GM10248 (cell line): ENCODE measurements at regions not wholly inside any gene's neighbourhood (a gene's known extent, or its start where the extent isn't known, plus 50 kb on each side); places are given as distances from the start of the nearest gene placed in this dataset.

ENCODE experiments used
- CTCF ChIA-PET: fragments of 300-600 bp; sonication (Branson Sonifier 250); formaldehyde crosslinking; extraction: SDS; loops from one replicate; lab custom pipeline; 2021; ENCODE audit warnings: antibody characterized with exemption; lab: Yijun Ruan, JAX
- POLR2A ChIA-PET: fragments of 350-650 bp; sonication (Branson Sonifier 250); formaldehyde crosslinking; extraction: SDS; loops from one replicate; lab custom pipeline; 2020; ENCODE audit warnings: antibody characterized with exemption; lab: Yijun Ruan, JAX
- DNase-seq: peaks from one replicate; pipeline ENCODE4 v3.0.0; 2012; ENCODE audit errors: extremely low spot score
- CTCF ChIP-seq: IDR thresholded peaks from 2 replicates; pipeline ENCODE4 v1.5.1; 2012; ENCODE audit warnings: mild to moderate bottlenecking, low read depth; ENCODE audit errors: extremely low read depth, missing control alignments, control extremely low read depth

- ChIA-PET CTCF (interaction anchor here (0.7 to 2.0 kb wide), 31 partner anchors 10 to 702 kb away, joined by 3 to 42 read pairs (median 4); no protein-coding TSS in a partner anchor), POLR2A (no interaction called here)
- peak; percentile 57 for DNase-seq
- peak; percentile 83 for TF ChIP-seq CTCF
Observed at GRCh38 chr1:208652296-208653160, 408.3 kb upstream of the PLXNA2 start.

GRCh38 chr1:208653426-208653825 lies 409.2 kb upstream of the PLXNA2 start:
- POLR2A ChIA-PET = no interaction called here
- TF ChIP-seq CTCF = no peak
- CTCF ChIA-PET = interaction anchor here (0.8 to 2.9 kb wide), 15 partner anchors 9 to 596 kb away, joined by 3 to 42 read pairs (median 7); no protein-coding TSS in a partner anchor
- DNase-seq = no peak

GRCh38 chr1:208654241-208654640 lies 410.1 kb upstream of the PLXNA2 start:
- DNase-seq = no peak
- POLR2A ChIA-PET = no interaction called here
- CTCF ChIA-PET = interaction anchor here (2.4 to 2.9 kb wide), 2 partner anchors 554 to 595 kb away, joined by 11 to 21 read pairs; no protein-coding TSS in a partner anchor
- peak; percentile 29 for TF ChIP-seq CTCF

GRCh38 chr1:208665936-208666335 lies 421.8 kb upstream of the PLXNA2 start:
- DNase-seq = no peak
- POLR2A ChIA-PET = no interaction called here
- CTCF ChIA-PET = interaction anchor here (0.8 to 1.7 kb wide), 4 partner anchors 14 to 583 kb away, joined by 3 to 4 read pairs (median 3); no protein-coding TSS in a partner anchor
- no peak for TF ChIP-seq CTCF

- POLR2A ChIA-PET = no interaction called here
Observed at GRCh38 chr1:208668991-208669390, 424.8 kb upstream of the PLXNA2 start.

More at GRCh38 chr1:208668991-208669390, 424.8 kb upstream of the PLXNA2 start:
- TF ChIP-seq CTCF = no peak
- DNase-seq = no peak
- CTCF ChIA-PET = no interaction called here
